Gastrocnemius medialis (tissue), 4 donors: ENCODE measurements at regions not wholly inside any gene's neighbourhood (a gene's known extent, or its start where the extent isn't known, plus 50 kb on each side); places are given as distances from the start of the nearest gene placed in this dataset.

ENCODE experiments used
- CTCF ChIP-seq, 5 experiments: fragments of 450-650 bp in 3 of 5; fragments of 200-600 bp in 2 of 5; sonication (generic) in 2 of 5; IDR thresholded peaks in 4 of 5; conservative IDR thresholded peaks in 1 of 5; 1 replicate in 4 of 5; 2 replicates in 1 of 5; pipeline ENCODE4 v1.5.1; 2016 to 2019; ENCODE audit warnings: antibody characterized with exemption in 5 of 5, mild to moderate bottlenecking in 3 of 5, moderate library complexity in 3 of 5
- POLR2A ChIP-seq, 2 donors: fragments of 450-650 bp; IDR thresholded peaks; one replicate each; pipeline ENCODE4 v1.6.1; 2017; ENCODE audit warnings: antibody characterized with exemption in 2 of 2, mild to moderate bottlenecking in 2 of 2, moderate library complexity in 2 of 2

GRCh38 chr1:38571726-38572125 lies 287.8 kb downstream of the RRAGC start:
- TF ChIP-seq POLR2A (IDR thresholded peaks at IDR 0.05), result no peak
- TF ChIP-seq CTCF (IDR thresholded peaks at IDR 0.05 in 4 of 5, conservative IDR thresholded peaks at IDR 0.05 in 1 of 5), result no peak
